Endodermal cell (in vitro differentiated cells): ENCODE measurements at regions not wholly inside any gene's neighbourhood (a gene's known extent, or its start where the extent isn't known, plus 50 kb on each side); places are given as distances from the start of the nearest gene placed in this dataset.

Experiments used
- DNase-seq: peaks from one replicate; pipeline ENCODE4 v3.0.0-alpha.2; 2017
- H3K27ac ChIP-seq: 2 replicates; pipeline ENCODE4 v1.5.1; 2013; ENCODE audit warnings: mild to moderate bottlenecking, low read depth, low read length, moderate library complexity
- H3K27me3 ChIP-seq: 2 replicates; pipeline ENCODE4 v1.6.1; 2013; ENCODE audit warnings: mild to moderate bottlenecking, low read length, moderate library complexity; ENCODE audit not compliant: insufficient read depth, control insufficient read depth, poor library complexity, severe bottlenecking
- H3K36me3 ChIP-seq: 2 replicates; pipeline ENCODE4 v1.7.0; 2013; ENCODE audit warnings: mild to moderate bottlenecking, low read length, moderate library complexity; ENCODE audit not compliant: control insufficient read depth, insufficient read depth
- H3K4me1 ChIP-seq: one replicate; pipeline ENCODE4 v1.7.0; 2013; ENCODE audit warnings: low read length; ENCODE audit not compliant: control insufficient read depth, insufficient read depth
- H3K4me3 ChIP-seq: 2 replicates; pipeline ENCODE4 v1.5.1; 2013; ENCODE audit warnings: mild to moderate bottlenecking, low read length, moderate library complexity
- H3K9ac ChIP-seq: 2 replicates; pipeline ENCODE4 v1.6.1; 2013; ENCODE audit warnings: mild to moderate bottlenecking, low read length, moderate library complexity; ENCODE audit not compliant: poor library complexity, severe bottlenecking; ENCODE audit errors: extremely low read depth
- H3K9me3 ChIP-seq: 2 replicates; pipeline ENCODE4 v1.6.1; 2013; ENCODE audit warnings: mild to moderate bottlenecking, low read length, moderate library complexity; ENCODE audit not compliant: control insufficient read depth
- H3K27ac Mint-ChIP-seq: 2 replicates; pipeline ENCODE4 v1.8.0; 2020; ENCODE audit warnings: mixed read lengths
- H3K27me3 Mint-ChIP-seq: 2 replicates; pipeline ENCODE4 v1.8.0; 2021; ENCODE audit warnings: mild to moderate bottlenecking, mixed read lengths; ENCODE audit not compliant: insufficient read depth
- H3K36me3 Mint-ChIP-seq: 2 replicates; pipeline ENCODE4 v1.8.0; 2020; ENCODE audit warnings: low read depth, mixed read lengths
- H3K4me1 Mint-ChIP-seq: 2 replicates; pipeline ENCODE4 v1.8.0; 2020; ENCODE audit warnings: mixed read lengths
- H3K4me3 Mint-ChIP-seq: 2 replicates; pipeline ENCODE4 v1.8.0; 2020; ENCODE audit warnings: mild to moderate bottlenecking, moderate library complexity, mixed read lengths
- H3K9me3 Mint-ChIP-seq: 2 replicates; pipeline ENCODE4 v1.8.0; 2020; ENCODE audit warnings: mild to moderate bottlenecking, mixed read lengths
- WGBS, 2 experiments: methylation state at CpG; one replicate each; pipeline versions ENCODE4 v1.1.5 to v1.1.7; 2013; ENCODE audit warnings: missing lambda C conversion rate in 2 of 2, mixed read lengths in 1 of 2; ENCODE audit not compliant: insufficient coverage in 1 of 2, insufficient read length in 1 of 2; 5-methylcytosine and 5-hydroxymethylcytosine counted together
- TF ChIP-seq, protein P1 (sequence below): fragments of 200-600 bp; sonication (generic); conservative IDR thresholded peaks from 2 replicates; pipeline ENCODE4 v1.5.0; 2021; ENCODE audit warnings: antibody characterized with exemption, mild to moderate bottlenecking

- H3K27ac Mint-ChIP-seq: no peak overlapping the region
- no peaks in the 10 kb centered on the region for H3K36me3 Mint-ChIP-seq
- Histone ChIP-seq H3K9me3 (no peaks in the 10 kb centered on the region), H3K27me3 (no peaks in the 10 kb centered on the region), H3K9ac (no peak overlapping the region), H3K4me3 (no peak overlapping the region), H3K36me3 (no peaks in the 10 kb centered on the region), H3K4me1 (no peaks in the 10 kb centered on the region), H3K27ac (no peak overlapping the region)
- DNase-seq: no peak
- H3K27me3 Mint-ChIP-seq: no peaks in the 10 kb centered on the region
- 93 to 97% methylated on average over 4 to 5 of the region's 5 CpGs for WGBS, 2 experiments
- TF ChIP-seq, protein P1, sequence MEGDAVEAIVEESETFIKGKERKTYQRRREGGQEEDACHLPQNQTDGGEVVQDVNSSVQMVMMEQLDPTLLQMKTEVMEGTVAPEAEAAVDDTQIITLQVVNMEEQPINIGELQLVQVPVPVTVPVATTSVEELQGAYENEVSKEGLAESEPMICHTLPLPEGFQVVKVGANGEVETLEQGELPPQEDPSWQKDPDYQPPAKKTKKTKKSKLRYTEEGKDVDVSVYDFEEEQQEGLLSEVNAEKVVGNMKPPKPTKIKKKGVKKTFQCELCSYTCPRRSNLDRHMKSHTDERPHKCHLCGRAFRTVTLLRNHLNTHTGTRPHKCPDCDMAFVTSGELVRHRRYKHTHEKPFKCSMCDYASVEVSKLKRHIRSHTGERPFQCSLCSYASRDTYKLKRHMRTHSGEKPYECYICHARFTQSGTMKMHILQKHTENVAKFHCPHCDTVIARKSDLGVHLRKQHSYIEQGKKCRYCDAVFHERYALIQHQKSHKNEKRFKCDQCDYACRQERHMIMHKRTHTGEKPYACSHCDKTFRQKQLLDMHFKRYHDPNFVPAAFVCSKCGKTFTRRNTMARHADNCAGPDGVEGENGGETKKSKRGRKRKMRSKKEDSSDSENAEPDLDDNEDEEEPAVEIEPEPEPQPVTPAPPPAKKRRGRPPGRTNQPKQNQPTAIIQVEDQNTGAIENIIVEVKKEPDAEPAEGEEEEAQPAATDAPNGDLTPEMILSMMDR: no peak
- H3K4me3 Mint-ChIP-seq: no peak overlapping the region
- H3K9me3 Mint-ChIP-seq: no peaks in the 10 kb centered on the region
- H3K4me1 Mint-ChIP-seq: peaks cover 8% of the 10 kb centered on the region
Measured at GRCh38 chr1:104105465-104105864, 355.8 kb downstream of the AMY1C start.

- Histone ChIP-seq H3K9ac (no peak overlapping the region), H3K27ac (no peak overlapping the region), H3K4me3 (no peak overlapping the region), H3K4me1 (no peaks in the 10 kb centered on the region), H3K9me3 (no peaks in the 10 kb centered on the region), H3K36me3 (no peaks in the 10 kb centered on the region), H3K27me3 (no peaks in the 10 kb centered on the region)
- DNase-seq: no peak
- H3K4me1 Mint-ChIP-seq: peaks cover 6% of the 10 kb centered on the region
- H3K27me3 Mint-ChIP-seq: no peaks in the 10 kb centered on the region
- H3K27ac Mint-ChIP-seq: no peak overlapping the region
- no peaks in the 10 kb centered on the region for H3K36me3 Mint-ChIP-seq
- H3K4me3 Mint-ChIP-seq: no peak overlapping the region
- H3K9me3 Mint-ChIP-seq: no peaks in the 10 kb centered on the region
- TF ChIP-seq, protein P1: peak; percentile 72
Measured at GRCh38 chr1:104120525-104120924, 370.8 kb downstream of the AMY1C start.

DNA sequence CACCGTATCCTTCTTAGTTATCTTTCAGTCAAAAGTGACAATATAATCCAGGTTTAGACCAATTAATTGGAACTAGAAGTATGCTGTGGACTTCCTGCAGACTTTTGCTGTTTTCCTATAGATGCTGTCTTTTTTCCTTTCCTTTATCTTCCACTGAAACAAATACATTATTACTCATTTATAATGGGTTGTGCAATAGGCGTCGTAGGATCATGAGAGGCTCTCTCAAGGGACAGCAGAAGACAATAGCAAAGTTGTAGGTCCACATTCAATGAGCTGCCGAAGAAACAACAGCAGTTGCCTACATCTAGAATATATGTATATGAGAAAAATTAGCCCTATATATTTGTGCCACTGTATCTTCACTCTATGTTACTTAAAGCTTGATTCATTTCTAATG lies 371.6 kb downstream of the AMY1C start:
- Histone ChIP-seq H3K9ac (no peak overlapping the region), H3K36me3 (no peaks in the 10 kb centered on the region), H3K27ac (no peak overlapping the region), H3K27me3 (no peaks in the 10 kb centered on the region), H3K9me3 (no peaks in the 10 kb centered on the region), H3K4me3 (no peak overlapping the region), H3K4me1 (no peaks in the 10 kb centered on the region)
- H3K9me3 Mint-ChIP-seq: no peaks in the 10 kb centered on the region
- H3K27me3 Mint-ChIP-seq: no peaks in the 10 kb centered on the region
- no peak overlapping the region for H3K27ac Mint-ChIP-seq
- TF ChIP-seq, protein P1: no peak
- no peaks in the 10 kb centered on the region for H3K36me3 Mint-ChIP-seq
- 79% methylated on average over 4 of the region's 4 CpGs; no CpG with 5 or more reads in 1 of the 2 experiments for WGBS, 2 experiments
- H3K4me3 Mint-ChIP-seq: no peak overlapping the region
- no peak for DNase-seq
- peaks cover 6% of the 10 kb centered on the region for H3K4me1 Mint-ChIP-seq
